ENCODE measurements at regions not wholly inside any gene's neighbourhood (a gene's known extent, or its start where the extent isn't known, plus 50 kb on each side); places are given as distances from the start of the nearest gene placed in this dataset.

- H3K27ac Mint-ChIP-seq: no peak overlapping the region
- DNase-seq: no peak
- H3K27me3 Mint-ChIP-seq: no peaks in the 10 kb centered on the region
- H3K4me1 Mint-ChIP-seq: no peaks in the 10 kb centered on the region
- ChIA-PET POLR2A (no interaction called here), CTCF (no interaction called here)
- peaks cover 3% of the 10 kb centered on the region for H3K9me3 Mint-ChIP-seq
- H3K36me3 Mint-ChIP-seq (ENCODE audit: low read depth): no peaks in the 10 kb centered on the region
- H3K4me3 Mint-ChIP-seq: no peak overlapping the region
Observed at GRCh38 chr1:96034006-96034405, 687.6 kb upstream of the PTBP2 start.

- POLR2A ChIA-PET: no interaction called here
- Mint-ChIP-seq H3K27me3 (no peaks in the 10 kb centered on the region), H3K4me3 (no peak overlapping the region), H3K36me3 (ENCODE audit: low read depth) (no peaks in the 10 kb centered on the region), H3K4me1 (no peaks in the 10 kb centered on the region), H3K27ac (no peak overlapping the region), H3K9me3 (no peaks in the 10 kb centered on the region)
- CTCF ChIA-PET: no interaction called here
- DNase-seq: no peak
Observed at GRCh38 chr1:96036763-96037162, 684.8 kb upstream of the PTBP2 start.

GRCh38 chr1:96038636-96039035 lies 682.9 kb upstream of the PTBP2 start:
- no peaks in the 10 kb centered on the region for H3K36me3 Mint-ChIP-seq (ENCODE audit: low read depth)
- no peak overlapping the region for H3K27ac Mint-ChIP-seq
- H3K4me3 Mint-ChIP-seq: no peak overlapping the region
- no peak for DNase-seq
- peaks cover 2% of the 10 kb centered on the region for H3K9me3 Mint-ChIP-seq
- no peaks in the 10 kb centered on the region for H3K4me1 Mint-ChIP-seq
- POLR2A ChIA-PET: no interaction called here
- CTCF ChIA-PET: no interaction called here
- no peaks in the 10 kb centered on the region for H3K27me3 Mint-ChIP-seq

- no peak for DNase-seq
- CTCF ChIA-PET: no interaction called here
- peaks cover 2% of the 10 kb centered on the region for H3K9me3 Mint-ChIP-seq
- POLR2A ChIA-PET: no interaction called here
- H3K27ac Mint-ChIP-seq: no peak overlapping the region
- H3K4me3 Mint-ChIP-seq: no peak overlapping the region
- H3K27me3 Mint-ChIP-seq: no peaks in the 10 kb centered on the region
- no peaks in the 10 kb centered on the region for H3K4me1 Mint-ChIP-seq
- no peaks in the 10 kb centered on the region for H3K36me3 Mint-ChIP-seq (ENCODE audit: low read depth)
Observed at GRCh38 chr1:96039910-96040309, 681.7 kb upstream of the PTBP2 start.

GRCh38 chr1:96041470-96041869 lies 680.1 kb upstream of the PTBP2 start:
- no peak overlapping the region for H3K27ac Mint-ChIP-seq
- H3K4me1 Mint-ChIP-seq: no peaks in the 10 kb centered on the region
- H3K4me3 Mint-ChIP-seq: no peak overlapping the region
- H3K27me3 Mint-ChIP-seq: no peaks in the 10 kb centered on the region
- POLR2A ChIA-PET: no interaction called here
- no peaks in the 10 kb centered on the region for H3K36me3 Mint-ChIP-seq (ENCODE audit: low read depth)
- CTCF ChIA-PET: no interaction called here
- DNase-seq: no peak
- peaks cover 5% of the 10 kb centered on the region for H3K9me3 Mint-ChIP-seq

- Mint-ChIP-seq H3K27me3 (no peaks in the 10 kb centered on the region), H3K9me3 (peaks cover 6% of the 10 kb centered on the region), H3K27ac (no peak overlapping the region), H3K36me3 (ENCODE audit: low read depth) (no peaks in the 10 kb centered on the region), H3K4me1 (no peaks in the 10 kb centered on the region), H3K4me3 (no peak overlapping the region)
- DNase-seq: no peak
- ChIA-PET CTCF (no interaction called here), POLR2A (no interaction called here)
Observed at GRCh38 chr1:96048572-96049212, 672.9 kb upstream of the PTBP2 start.

GRCh38 chr1:96049759-96050409 lies 671.7 kb upstream of the PTBP2 start:
- DNase-seq: no peak
- H3K4me3 Mint-ChIP-seq: no peak overlapping the region
- H3K27ac Mint-ChIP-seq: no peak overlapping the region
- H3K36me3 Mint-ChIP-seq (ENCODE audit: low read depth): no peaks in the 10 kb centered on the region
- H3K9me3 Mint-ChIP-seq: peaks cover 8% of the 10 kb centered on the region
- H3K4me1 Mint-ChIP-seq: no peaks in the 10 kb centered on the region
- CTCF ChIA-PET: no interaction called here
- POLR2A ChIA-PET: no interaction called here
- H3K27me3 Mint-ChIP-seq: no peaks in the 10 kb centered on the region

GRCh38 chr1:96059276-96059675 lies 662.3 kb upstream of the PTBP2 start:
- Mint-ChIP-seq H3K27ac (no peak overlapping the region), H3K4me3 (no peak overlapping the region), H3K9me3 (peaks cover 8% of the 10 kb centered on the region), H3K36me3 (ENCODE audit: low read depth) (no peaks in the 10 kb centered on the region), H3K4me1 (no peaks in the 10 kb centered on the region), H3K27me3 (no peaks in the 10 kb centered on the region)
- CTCF ChIA-PET: no interaction called here
- DNase-seq: no peak
- POLR2A ChIA-PET: no interaction called here

- no peaks in the 10 kb centered on the region for H3K36me3 Mint-ChIP-seq (ENCODE audit: low read depth)
- ChIA-PET CTCF (no interaction called here), POLR2A (no interaction called here)
- no peak for DNase-seq
- peaks cover 7% of the 10 kb centered on the region for H3K9me3 Mint-ChIP-seq
- H3K4me3 Mint-ChIP-seq: no peak overlapping the region
- H3K27me3 Mint-ChIP-seq: no peaks in the 10 kb centered on the region
- no peak overlapping the region for H3K27ac Mint-ChIP-seq
- no peaks in the 10 kb centered on the region for H3K4me1 Mint-ChIP-seq
Observed at GRCh38 chr1:96059736-96060135, 661.8 kb upstream of the PTBP2 start.

- DNase-seq: no peak
- CTCF ChIA-PET: no interaction called here
- H3K4me3 Mint-ChIP-seq: no peak overlapping the region
Observed at GRCh38 chr1:96060621-96061020, 661.0 kb upstream of the PTBP2 start.

GRCh38 chr1:96072021-96072420 lies 649.6 kb upstream of the PTBP2 start:
- H3K4me1 Mint-ChIP-seq: no peaks in the 10 kb centered on the region
- ChIA-PET CTCF (no interaction called here), POLR2A (no interaction called here)
- H3K27ac Mint-ChIP-seq: no peak overlapping the region
- no peaks in the 10 kb centered on the region for H3K36me3 Mint-ChIP-seq (ENCODE audit: low read depth)
- DNase-seq: no peak
- H3K27me3 Mint-ChIP-seq: no peaks in the 10 kb centered on the region
- H3K9me3 Mint-ChIP-seq: peaks cover 5% of the 10 kb centered on the region
- no peak overlapping the region for H3K4me3 Mint-ChIP-seq

More at GRCh38 chr1:96060621-96061020, 661.0 kb upstream of the PTBP2 start:
- Mint-ChIP-seq H3K27ac (no peak overlapping the region), H3K27me3 (no peaks in the 10 kb centered on the region), H3K9me3 (peaks cover 5% of the 10 kb centered on the region), H3K36me3 (ENCODE audit: low read depth) (no peaks in the 10 kb centered on the region), H3K4me1 (no peaks in the 10 kb centered on the region)
- POLR2A ChIA-PET: no interaction called here

GRCh38 chr1:96073100-96073499 lies 648.5 kb upstream of the PTBP2 start:
- Mint-ChIP-seq H3K4me1 (no peaks in the 10 kb centered on the region), H3K9me3 (peaks cover 5% of the 10 kb centered on the region), H3K36me3 (ENCODE audit: low read depth) (no peaks in the 10 kb centered on the region), H3K27ac (no peak overlapping the region), H3K4me3 (no peak overlapping the region), H3K27me3 (no peaks in the 10 kb centered on the region)
- ChIA-PET POLR2A (no interaction called here), CTCF (no interaction called here)
- no peak for DNase-seq

GRCh38 chr1:96074422-96074821 lies 647.2 kb upstream of the PTBP2 start:
- Mint-ChIP-seq H3K4me1 (no peaks in the 10 kb centered on the region), H3K9me3 (peaks cover 2% of the 10 kb centered on the region), H3K4me3 (no peak overlapping the region), H3K36me3 (ENCODE audit: low read depth) (no peaks in the 10 kb centered on the region), H3K27ac (no peak overlapping the region), H3K27me3 (no peaks in the 10 kb centered on the region)
- no peak for DNase-seq
- CTCF ChIA-PET: no interaction called here
- POLR2A ChIA-PET: no interaction called here

- no peaks in the 10 kb centered on the region for H3K36me3 Mint-ChIP-seq (ENCODE audit: low read depth)
- ChIA-PET POLR2A (no interaction called here), CTCF (no interaction called here)
- no peaks in the 10 kb centered on the region for H3K9me3 Mint-ChIP-seq
- H3K27me3 Mint-ChIP-seq: no peaks in the 10 kb centered on the region
- H3K27ac Mint-ChIP-seq: no peak overlapping the region
- no peaks in the 10 kb centered on the region for H3K4me1 Mint-ChIP-seq
- no peak for DNase-seq
- H3K4me3 Mint-ChIP-seq: no peak overlapping the region
Observed at GRCh38 chr1:96074876-96075577, 646.6 kb upstream of the PTBP2 start.

All from activated CD4-positive, alpha-beta T cell treated with anti-CD3 and anti-CD28 coated beads, Interleukin-2, amount 10 ng/mL, durations not matched to agents 7 days and 5 days (primary cell).